PC-3 (cell line): ENCODE measurements at regions not wholly inside any gene's neighbourhood (a gene's known extent, or its start where the extent isn't known, plus 50 kb on each side); places are given as distances from the start of the nearest gene placed in this dataset.

ENCODE experiments used
- ATAC-seq: fragments of 200-7000 bp; cut with Tn5 transposase; 2 replicates; pipeline ENCODE4 v1.9.1; 2020; ENCODE audit warnings: mild to moderate bottlenecking, moderate library complexity
- BruUV-seq: library from RNA; stranded (reverse); fragments of 400-500 nt; replicated peaks from 2 replicates; lab custom pipeline; 2021; lab: Mats Ljungman, UMichigan
- CTCF ChIA-PET: fragments of 300-600 bp; sonication (Branson Sonifier 250); formaldehyde crosslinking; loops from one replicate; lab custom pipeline; 2022; ENCODE audit warnings: antibody characterized with exemption; lab: Charles Lee
- POLR2A ChIA-PET: fragments of 300-600 bp; sonication (Branson Sonifier 250); formaldehyde crosslinking; loops from one replicate; lab custom pipeline; 2022; ENCODE audit warnings: antibody characterized with exemption; ENCODE audit not compliant: unreplicated experiment; lab: Charles Lee
- DNase-seq: peaks from one replicate; pipeline ENCODE4 v3.0.0-alpha.2; 2015
- H2AFZ ChIP-seq: fragments of 300-600 bp; sonication (generic); 2 replicates; pipeline ENCODE4 v1.6.0; 2016; ENCODE audit warnings: antibody characterized with exemption, low read length
- H3F3A ChIP-seq: fragments of 300-600 bp; sonication (generic); one replicate; pipeline ENCODE4 v1.6.0; 2017; ENCODE audit warnings: antibody characterized with exemption, low read length, control low read depth, mild to moderate bottlenecking; ENCODE audit not compliant: unreplicated experiment
- H3K27ac ChIP-seq: fragments of 300-600 bp; sonication (generic); 2 replicates; pipeline ENCODE4 v1.5.1; 2016; ENCODE audit warnings: mild to moderate bottlenecking, low read length
- H3K27me3 ChIP-seq: fragments of 300-600 bp; sonication (generic); 2 replicates; pipeline ENCODE4 v1.6.1; 2016; ENCODE audit warnings: low read length, mixed read lengths
- H3K36me3 ChIP-seq: fragments of 300-600 bp; sonication (generic); 2 replicates; pipeline ENCODE4 v1.6.1; 2016; ENCODE audit warnings: low read depth, mixed run types, low read length, mixed read lengths
- H3K4me1 ChIP-seq: fragments of 300-600 bp; sonication (generic); 2 replicates; pipeline ENCODE4 v1.5.1; 2016; ENCODE audit warnings: low read length; ENCODE audit not compliant: insufficient read depth
- H3K4me2 ChIP-seq: fragments of 300-600 bp; sonication (generic); 2 replicates; pipeline ENCODE4 v1.6.0; 2016; ENCODE audit warnings: low read length
- H3K4me3 ChIP-seq: fragments of 300-600 bp; sonication (generic); 2 replicates; pipeline ENCODE4 v1.5.1; 2016; ENCODE audit warnings: mild to moderate bottlenecking, low read length, mixed read lengths
- H3K79me2 ChIP-seq: fragments of 300-600 bp; sonication (generic); 2 replicates; pipeline ENCODE4 v1.6.1; 2017; ENCODE audit warnings: low read length, mixed read lengths
- H3K9ac ChIP-seq: fragments of 300-600 bp; sonication (generic); 2 replicates; pipeline ENCODE4 v1.6.0; 2016; ENCODE audit warnings: mild to moderate bottlenecking, low read length
- H3K9me2 ChIP-seq: fragments of 300-600 bp; sonication (generic); replicated peaks from 2 replicates; pipeline ENCODE4 v1.6.1; 2016; ENCODE audit warnings: mixed run types, low read length, mixed read lengths
- H3K9me3 ChIP-seq: fragments of 300-600 bp; sonication (generic); 2 replicates; pipeline ENCODE4 v1.6.1; 2016; ENCODE audit warnings: low read length, mixed read lengths
- H4K20me1 ChIP-seq: fragments of 300-600 bp; sonication (generic); 2 replicates; pipeline ENCODE4 v1.6.1; 2016; ENCODE audit warnings: low read length, mixed read lengths
- CTCF ChIP-seq: fragments of 300-600 bp; sonication (generic); conservative IDR thresholded peaks from 2 replicates; pipeline ENCODE4 v1.5.1; 2017; ENCODE audit warnings: antibody characterized with exemption, low read depth, mild to moderate bottlenecking, low read length
- EZH2 ChIP-seq: fragments of 300-600 bp; sonication (generic); IDR thresholded peaks from one replicate; pipeline ENCODE4 v1.6.1; 2017; ENCODE audit warnings: antibody characterized with exemption, mild to moderate bottlenecking, low read length; ENCODE audit not compliant: unreplicated experiment
- EZH2phosphoT487 ChIP-seq: fragments of 300-600 bp; sonication (generic); IDR thresholded peaks from 2 replicates; pipeline ENCODE4 v1.6.1; 2018; ENCODE audit warnings: mild to moderate bottlenecking, antibody characterized with exemption, low read length, borderline replicate concordance
- intact Hi-C: fragments of 100-400 bp; cut with micrococcal nuclease; formaldehyde crosslinking; loops from 2 replicates; pipeline ENCODE4 v1.9.0; 2023

GRCh38 chr16:79327836-79328235, 272.7 kb downstream of the MAF start:
- ChIA-PET CTCF (no interaction called here), POLR2A (no interaction called here)

GRCh38 chr16:79326549-79326948, 274.0 kb downstream of the MAF start:
- Histone ChIP-seq H3K9ac (no peak overlapping the region), H4K20me1 (no peaks in the 10 kb centered on the region), H3K9me2 (no peaks in the 10 kb centered on the region), H2AFZ (no peak overlapping the region), H3K79me2 (no peaks in the 10 kb centered on the region), H3F3A (no peaks in the 10 kb centered on the region), H3K27ac (no peak overlapping the region), H3K4me1 (no peaks in the 10 kb centered on the region), H3K4me3 (no peak overlapping the region), H3K4me2 (no peak overlapping the region), H3K9me3 (no peaks in the 10 kb centered on the region), H3K27me3 (no peaks in the 10 kb centered on the region), H3K36me3 (no peaks in the 10 kb centered on the region)
- CTCF ChIA-PET: no interaction called here
- TF ChIP-seq EZH2phosphoT487: no peak
- no peak for TF ChIP-seq EZH2
- no peak for TF ChIP-seq CTCF
- POLR2A ChIA-PET: no interaction called here
- no TSS peak for BruUV-seq
- ATAC-seq: no peak
- intact Hi-C loops: no loop called here
- no peak for DNase-seq

More at GRCh38 chr16:79327836-79328235, 272.7 kb downstream of the MAF start:
- DNase-seq: no peak
- intact Hi-C loops: no loop called here
- no peak overlapping the region for H3K27ac ChIP-seq
- H3K9me3 ChIP-seq: no peaks in the 10 kb centered on the region
- no peaks in the 10 kb centered on the region for H4K20me1 ChIP-seq
- BruUV-seq: no TSS peak
- H3K4me3 ChIP-seq: no peak overlapping the region
- H2AFZ ChIP-seq: no peak overlapping the region
- H3K4me2 ChIP-seq: no peak overlapping the region
- no peaks in the 10 kb centered on the region for H3K79me2 ChIP-seq
- no peak for ATAC-seq
- H3K9ac ChIP-seq: no peak overlapping the region
- H3K9me2 ChIP-seq: no peaks in the 10 kb centered on the region
- H3K4me1 ChIP-seq: no peaks in the 10 kb centered on the region
- no peaks in the 10 kb centered on the region for H3K36me3 ChIP-seq
- no peak for TF ChIP-seq EZH2
- no peak for TF ChIP-seq EZH2phosphoT487
- no peaks in the 10 kb centered on the region for H3K27me3 ChIP-seq
- H3F3A ChIP-seq: no peaks in the 10 kb centered on the region

GRCh38 chr16:79325226-79325945, 275.2 kb downstream of the MAF start:
- no peaks in the 10 kb centered on the region for H3K79me2 ChIP-seq
- H3K9ac ChIP-seq: no peak overlapping the region
- H3K9me2 ChIP-seq: no peaks in the 10 kb centered on the region
- no peak overlapping the region for H3K4me2 ChIP-seq
- H2AFZ ChIP-seq: no peak overlapping the region
- no peaks in the 10 kb centered on the region for H3F3A ChIP-seq
- no peaks in the 10 kb centered on the region for H3K9me3 ChIP-seq
- no peaks in the 10 kb centered on the region for H3K36me3 ChIP-seq
- no peak for ATAC-seq
- intact Hi-C loops: no loop called here
- no peak for DNase-seq
- ChIA-PET CTCF (no interaction called here), POLR2A (no interaction called here)
- no peak overlapping the region for H3K4me3 ChIP-seq
- no peak for TF ChIP-seq CTCF
- no peak for TF ChIP-seq EZH2phosphoT487
- no peak overlapping the region for H3K27ac ChIP-seq
- BruUV-seq: no TSS peak
- no peaks in the 10 kb centered on the region for H3K27me3 ChIP-seq
- H4K20me1 ChIP-seq: no peaks in the 10 kb centered on the region
- H3K4me1 ChIP-seq: no peaks in the 10 kb centered on the region
